ENCODE measurements at regions not wholly inside any gene's neighbourhood (a gene's known extent, or its start where the extent isn't known, plus 50 kb on each side); places are given as distances from the start of the nearest gene placed in this dataset.
"Not testable (repeated sequence)": the region's sequence is repeated elsewhere in the genome, so short reads cannot be mapped to it uniquely, and the experiment has no call there.

DNA sequence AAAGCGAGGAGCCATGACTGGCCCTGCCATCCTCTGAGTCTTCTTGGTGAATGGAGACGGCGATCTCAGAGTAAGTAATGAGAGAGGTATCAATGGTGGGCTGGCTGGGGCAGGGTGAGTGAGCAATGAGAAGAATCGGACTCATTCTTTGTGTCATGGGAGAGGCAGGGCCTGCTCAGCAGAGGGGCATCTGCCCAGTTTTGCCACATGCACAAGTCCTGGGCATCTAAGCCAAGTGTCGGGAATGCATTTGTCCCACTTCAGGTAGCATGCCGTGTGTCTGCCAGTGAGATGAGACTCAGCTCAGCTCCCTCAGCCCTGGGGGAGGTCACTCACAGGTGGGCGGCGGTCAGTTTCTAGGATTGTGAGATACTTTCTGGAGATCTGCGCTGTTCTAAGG lies 791.0 kb upstream of the RAB6C start:
- no peak for DNase-seq

DNA sequence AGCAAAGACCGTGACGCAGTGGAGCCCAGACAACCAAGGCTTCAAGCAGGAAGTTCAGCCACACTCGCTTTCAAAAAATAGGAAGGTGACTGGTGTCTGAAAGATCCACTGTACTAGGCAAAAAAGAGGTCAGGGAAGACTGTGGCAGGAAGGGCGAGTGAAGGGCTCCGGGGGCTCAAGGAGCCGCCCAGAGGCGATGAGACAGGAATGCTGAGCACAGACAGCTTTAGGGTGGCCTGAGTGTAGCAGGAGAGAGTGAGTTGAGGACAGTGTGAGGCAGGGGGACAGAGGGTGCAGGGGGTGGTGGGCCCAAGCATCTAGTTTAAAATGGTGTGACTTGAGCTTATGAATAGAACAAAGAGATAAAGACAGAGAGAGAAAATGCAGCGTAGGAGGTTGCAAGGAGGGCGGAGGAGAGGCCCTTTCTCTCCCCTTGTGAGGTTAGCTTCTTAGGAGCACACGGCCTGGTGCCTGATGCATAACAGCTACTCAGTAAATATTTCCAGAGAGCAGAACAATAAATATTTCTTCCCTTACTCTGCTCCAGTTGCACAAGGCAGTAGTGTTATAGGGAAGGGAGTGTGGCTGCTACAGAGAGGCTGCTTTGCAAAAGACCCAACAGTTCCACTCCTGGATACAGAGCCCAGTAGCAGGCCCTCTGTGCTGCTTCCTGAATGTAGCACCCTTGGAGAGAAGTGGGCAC lies 789.7 kb upstream of the RAB6C start:
- no peak for DNase-seq

DNA sequence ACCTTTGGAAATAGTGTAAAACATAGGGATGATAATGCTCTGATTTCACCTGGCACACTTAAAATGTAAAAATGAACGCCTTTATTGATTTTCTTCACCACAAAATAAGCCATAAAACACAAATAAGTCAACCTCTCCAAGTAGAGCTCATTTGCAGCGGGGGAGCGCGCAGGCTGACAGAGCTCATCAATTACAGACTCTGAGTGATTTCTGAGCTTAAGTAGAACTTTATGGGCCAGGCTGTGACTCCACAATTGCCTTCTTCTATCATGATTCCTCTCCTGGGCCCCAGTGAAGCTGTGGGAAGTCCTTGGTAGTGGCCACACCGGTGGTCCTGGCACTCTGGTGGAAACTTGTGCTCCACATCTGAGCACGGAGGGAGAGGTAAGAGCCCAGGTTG lies 789.0 kb upstream of the RAB6C start:
- DNase-seq: no peak

DNA sequence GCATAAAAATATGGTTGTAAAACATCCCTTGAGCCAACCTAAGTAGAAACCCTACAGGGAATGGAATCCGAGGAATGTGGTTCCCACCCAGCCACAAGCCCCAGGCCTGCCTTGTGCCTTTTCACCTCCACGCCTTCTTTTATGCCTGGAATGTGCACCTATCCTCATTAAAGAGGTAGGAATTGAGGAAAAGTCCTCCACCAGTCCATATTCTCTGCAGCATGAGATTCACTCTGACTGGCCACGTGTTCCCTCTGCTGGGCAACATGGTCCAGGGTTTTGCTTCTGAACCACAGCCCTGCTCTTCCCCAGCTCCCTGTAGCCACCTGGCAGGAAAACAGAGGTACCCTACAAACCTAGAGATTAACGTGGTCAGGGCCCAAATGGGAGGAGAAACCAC lies 787.9 kb upstream of the RAB6C start:
- DNase-seq: peak; percentile 1

DNA sequence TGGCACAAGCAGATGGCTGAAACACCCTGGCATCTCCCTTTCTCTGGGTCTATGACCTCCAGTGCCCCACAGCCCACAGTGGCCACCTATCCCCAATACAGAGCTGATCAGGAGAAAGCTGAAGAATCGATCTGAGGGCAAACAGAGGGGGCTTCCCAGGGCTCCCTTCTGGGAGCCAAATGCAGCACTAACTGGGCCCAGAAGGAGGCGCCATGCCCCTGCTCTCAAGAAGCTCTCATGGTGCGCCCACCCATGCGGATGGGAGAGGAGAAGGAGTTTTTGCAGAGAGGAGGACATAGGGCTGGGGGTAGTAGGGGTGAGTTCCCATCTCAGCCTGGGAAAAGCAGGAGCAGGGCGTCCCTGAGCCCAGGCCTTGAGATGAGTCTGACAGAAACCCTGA lies 787.3 kb upstream of the RAB6C start:
- no peak for DNase-seq

DNA sequence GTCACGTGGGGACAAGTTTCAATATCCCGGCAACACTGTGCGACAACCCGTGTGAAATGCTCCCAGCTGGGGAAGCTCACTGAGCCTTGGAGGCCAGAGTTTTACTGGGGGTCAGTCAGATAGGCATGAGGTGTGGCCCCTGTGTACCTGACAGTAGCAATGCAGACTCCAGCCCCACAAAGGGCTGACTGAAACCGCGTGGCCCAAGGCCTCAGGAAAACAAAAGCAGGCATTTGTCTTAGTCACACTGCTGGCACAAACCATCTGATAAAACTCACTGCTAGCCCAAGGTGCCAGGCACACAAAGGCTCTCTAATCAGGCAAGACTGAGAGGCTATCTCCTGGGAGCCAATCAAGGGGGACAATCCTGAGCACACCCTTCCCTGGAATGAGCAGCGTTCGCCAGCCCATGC lies 786.6 kb upstream of the RAB6C start:
- DNase-seq: no peak

DNA sequence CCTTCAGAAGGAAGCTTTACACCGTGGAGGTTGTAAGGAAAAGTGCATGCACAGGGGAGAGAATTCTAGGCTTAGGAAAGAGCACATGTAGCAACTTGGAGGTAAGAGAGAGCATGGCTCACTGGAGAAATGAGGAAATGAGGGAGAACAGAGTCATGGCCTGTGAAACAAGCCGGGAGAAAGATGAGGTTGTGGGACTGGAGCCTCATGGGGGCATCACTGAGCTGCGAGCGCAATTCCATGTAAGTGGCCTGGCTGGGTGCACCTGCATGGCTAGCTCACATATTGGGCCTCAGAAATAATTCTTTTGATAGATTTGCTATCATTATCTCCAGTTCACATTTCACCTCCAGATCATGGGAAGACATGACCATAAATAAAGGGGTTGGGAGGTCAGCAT lies 785.5 kb upstream of the RAB6C start:
- DNase-seq: no peak

DNA sequence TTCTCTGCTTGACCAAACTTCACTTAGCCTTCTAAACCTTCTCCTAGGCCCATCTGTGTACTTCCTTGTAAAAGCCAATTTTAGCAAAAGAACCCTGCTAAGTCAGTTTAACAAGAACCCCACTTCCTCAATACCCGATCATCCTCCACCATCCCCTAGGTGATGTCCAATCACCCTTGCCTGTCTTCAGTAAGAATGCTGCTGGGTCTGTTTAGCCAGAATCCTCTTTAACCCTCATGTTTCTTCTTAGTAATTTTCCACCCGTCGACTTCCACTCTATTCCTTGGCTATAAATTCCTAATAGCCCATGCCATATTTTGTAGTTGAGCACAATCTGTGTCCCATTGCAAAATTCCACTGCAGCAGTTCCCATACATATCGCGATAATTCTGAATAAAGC lies 780.0 kb upstream of the RAB6C start:
- no peak for DNase-seq

DNA sequence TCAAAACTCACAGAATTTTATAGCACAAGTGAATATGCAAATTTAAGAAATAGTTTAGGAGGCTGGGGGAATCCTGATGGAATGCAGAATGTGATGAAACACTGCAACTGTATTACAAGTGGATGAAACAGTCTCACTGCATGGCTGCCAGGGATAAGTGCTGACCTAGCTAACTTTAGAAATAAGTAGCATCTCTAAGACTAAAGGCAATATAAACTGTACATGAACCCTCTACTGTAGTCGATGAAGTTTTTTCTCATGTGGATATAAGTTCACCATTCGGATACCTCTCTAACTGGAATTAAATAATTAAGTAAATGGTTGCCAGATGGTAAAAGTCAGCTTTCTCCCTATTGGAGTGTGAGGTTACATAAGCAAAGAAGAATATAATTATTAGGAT lies 777.8 kb upstream of the RAB6C start:
- DNase-seq: no peak

DNA sequence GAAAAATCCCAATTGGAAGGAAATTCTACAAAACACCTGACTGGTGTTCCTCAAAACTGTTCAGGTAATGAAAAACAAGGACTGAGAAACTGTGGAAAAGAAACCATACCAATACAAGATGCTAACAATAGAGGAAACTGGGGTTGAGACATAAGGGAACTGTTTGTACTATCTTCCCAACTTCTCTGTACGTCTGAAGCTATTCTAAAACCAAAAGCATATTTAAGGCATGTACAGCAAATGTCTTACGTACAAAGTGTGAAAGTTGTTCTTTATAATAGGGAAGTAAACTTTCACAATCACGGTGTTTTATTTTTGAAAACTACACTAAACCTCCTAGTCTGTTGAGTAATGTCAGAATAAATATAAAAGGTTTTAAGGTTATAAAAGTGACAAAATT lies 776.1 kb upstream of the RAB6C start:
- no peak for DNase-seq

DNA sequence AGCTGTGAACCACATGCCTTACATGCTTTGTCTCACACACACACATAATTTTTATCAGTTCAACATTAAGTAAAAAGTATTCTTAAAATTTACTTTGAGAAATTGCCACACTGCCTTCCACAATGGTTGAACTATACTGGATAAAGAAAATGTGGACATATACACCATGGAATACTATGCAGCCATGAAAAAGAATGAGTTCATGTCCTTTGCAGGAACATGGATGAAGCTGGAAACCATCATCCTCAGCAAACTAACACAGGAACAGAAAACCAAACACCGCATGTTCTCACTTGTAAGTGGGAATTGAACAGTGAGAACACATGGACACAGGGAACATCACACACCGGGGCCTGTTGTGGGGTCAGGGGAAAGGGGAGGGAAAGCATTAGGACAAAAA lies 774.9 kb upstream of the RAB6C start:
- not testable (repeated sequence) for DNase-seq

DNA sequence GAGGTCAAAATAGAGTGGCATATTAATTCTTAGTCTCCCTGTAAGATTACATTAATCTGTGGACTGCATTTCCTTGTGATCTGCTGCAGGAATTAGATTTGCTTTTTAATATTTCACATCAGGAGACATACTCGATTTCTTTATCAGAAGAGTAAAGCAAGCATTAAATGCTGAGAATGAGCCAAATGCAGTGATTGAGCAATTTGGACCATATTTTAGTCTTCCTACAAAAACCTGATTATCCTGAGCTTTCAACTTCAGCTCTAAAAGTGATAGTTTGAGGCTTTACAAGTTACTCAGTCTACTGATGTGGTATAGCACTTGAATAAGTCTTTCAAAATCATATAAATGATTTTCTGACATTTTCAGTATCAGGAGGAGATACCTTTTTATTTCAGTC lies 774.3 kb upstream of the RAB6C start:
- DNase-seq: no peak

DNA sequence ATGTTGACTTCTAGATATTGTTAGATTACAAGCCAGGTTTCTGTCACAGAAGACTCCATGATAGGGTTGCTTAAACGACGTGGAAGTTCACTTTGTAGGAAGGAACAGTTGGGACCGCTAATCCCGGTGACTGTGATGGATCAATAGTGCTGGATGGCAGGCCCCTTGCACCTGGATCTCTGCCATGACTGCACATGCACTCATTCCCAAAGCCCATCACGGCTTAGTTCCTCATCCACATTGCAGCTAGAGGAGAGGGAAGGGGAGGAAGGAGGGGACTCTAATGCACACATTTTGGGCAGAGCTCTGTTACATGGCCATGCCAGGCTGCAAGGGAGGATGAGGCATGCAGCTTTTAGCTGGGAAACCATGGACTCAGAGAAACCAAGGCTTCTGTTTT lies 773.7 kb upstream of the RAB6C start:
- no peak for DNase-seq

DNA sequence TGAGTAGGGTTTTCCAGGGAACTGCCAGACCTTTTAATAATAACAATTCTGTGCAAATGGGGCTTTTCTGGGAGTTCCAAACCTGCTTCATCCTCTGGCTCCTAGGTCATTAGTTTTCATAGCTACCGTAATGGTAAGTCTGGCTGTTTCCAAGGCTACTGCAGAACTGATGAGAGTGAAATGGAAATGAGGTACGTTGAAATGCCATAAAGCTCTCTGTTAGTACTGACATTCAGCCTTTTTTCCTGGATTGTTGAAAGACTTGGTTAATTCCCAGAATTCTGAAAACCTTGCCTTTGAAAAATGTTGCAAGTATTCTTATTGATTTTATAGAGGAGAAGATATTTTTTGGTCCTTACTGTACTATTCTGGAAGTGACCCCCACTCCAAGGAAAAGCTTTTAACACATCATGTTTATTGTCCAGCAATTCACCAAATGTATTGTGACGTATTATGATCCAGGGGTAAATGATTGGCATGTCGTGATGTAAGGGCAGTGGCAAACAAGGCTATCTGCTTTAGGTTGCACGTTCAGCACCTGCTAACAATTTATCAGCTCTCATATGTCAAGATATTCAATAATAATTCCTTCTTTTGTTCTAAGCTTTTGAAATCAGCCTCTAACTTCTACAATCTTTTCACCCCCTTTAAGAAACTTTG lies 767.0 kb upstream of the RAB6C start:
- DNase-seq: no peak

DNA sequence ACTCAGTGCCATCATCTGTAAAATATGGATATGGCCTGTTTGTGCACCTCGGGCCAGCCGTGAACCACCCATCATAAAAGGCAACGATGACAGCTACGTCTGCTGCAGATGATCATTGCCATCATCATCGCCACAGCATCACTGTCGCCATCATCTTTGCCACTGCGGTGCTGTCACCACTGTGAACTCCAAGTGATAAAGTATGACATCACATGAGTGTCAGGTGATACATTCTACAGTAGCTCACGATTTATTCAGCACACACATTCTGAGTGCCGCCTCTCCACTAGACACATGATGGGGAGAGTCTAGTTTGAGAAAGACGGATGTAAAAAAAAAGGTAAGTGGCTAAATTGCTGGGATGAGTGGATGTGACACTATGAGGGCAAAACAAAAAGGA lies 755.4 kb upstream of the RAB6C start:
- DNase-seq: no peak

DNA sequence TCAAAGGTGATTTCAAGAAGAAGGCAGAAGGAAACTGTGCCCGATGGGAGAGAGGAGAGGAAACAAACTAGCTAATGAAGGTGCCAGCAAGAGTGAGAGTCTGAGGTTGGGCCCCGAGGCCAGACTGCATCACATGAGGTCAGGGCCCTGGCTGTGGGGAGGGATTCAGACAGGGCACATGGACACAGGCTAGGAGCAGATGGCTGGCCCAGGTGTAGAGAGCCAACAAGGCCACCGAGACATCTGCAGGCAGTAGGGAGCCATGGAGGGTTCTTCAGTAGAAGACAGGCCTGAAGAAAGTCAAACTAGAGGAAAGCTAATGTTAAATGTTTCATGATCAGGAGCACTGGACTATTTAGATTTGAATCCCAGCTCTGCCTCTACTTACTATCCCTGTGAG lies 755.0 kb upstream of the RAB6C start:
- no peak for DNase-seq

DNA sequence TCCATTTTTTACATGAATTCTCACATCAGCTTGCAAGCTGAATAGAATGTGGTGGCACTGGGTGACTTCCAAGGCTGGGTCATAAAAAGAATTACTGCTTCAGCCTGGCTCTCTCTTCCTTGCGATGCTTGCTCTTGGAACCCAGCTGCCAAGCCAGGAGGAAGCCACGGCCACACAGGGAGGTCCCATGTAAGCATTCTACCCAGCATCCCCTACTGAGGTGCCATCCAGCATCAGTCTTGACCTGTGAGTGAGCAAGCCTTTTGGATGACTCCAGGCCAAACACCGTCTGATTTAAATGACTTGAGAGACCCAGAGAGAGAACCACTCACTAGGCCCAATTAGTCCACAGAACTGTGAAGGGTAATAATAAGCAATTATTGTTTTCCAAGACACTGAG lies 750.3 kb upstream of the RAB6C start:
- DNase-seq: no peak

DNA sequence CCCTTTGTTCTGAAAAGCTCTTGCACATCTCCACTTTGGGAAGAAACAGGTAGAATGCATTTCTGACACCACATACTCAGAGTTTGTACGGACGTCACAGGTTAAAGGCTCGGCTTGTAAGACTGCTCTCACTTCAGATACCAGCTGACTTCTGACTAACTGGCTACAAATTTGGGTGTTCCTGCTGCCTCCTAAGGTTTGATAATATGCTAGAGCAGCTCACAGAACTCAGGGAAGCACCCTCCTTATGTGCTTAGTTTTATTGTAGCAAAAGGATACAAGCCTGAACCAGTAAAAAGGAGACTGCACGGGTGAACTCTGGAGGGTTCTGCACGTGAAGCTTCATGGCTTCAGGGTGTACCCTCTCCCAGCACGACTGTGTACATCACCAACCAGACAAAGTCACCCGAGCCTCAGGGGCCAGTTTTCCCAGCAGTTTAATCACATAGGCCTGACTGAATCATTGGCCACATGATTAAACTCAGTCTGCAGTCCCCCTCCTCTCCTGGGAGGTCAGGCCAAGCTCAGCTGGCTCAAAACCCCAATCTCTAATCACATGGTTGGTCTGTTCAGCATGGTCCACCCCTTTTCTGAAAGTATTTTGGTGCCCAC lies 749.5 kb upstream of the RAB6C start:
- DNase-seq: no peak

DNA sequence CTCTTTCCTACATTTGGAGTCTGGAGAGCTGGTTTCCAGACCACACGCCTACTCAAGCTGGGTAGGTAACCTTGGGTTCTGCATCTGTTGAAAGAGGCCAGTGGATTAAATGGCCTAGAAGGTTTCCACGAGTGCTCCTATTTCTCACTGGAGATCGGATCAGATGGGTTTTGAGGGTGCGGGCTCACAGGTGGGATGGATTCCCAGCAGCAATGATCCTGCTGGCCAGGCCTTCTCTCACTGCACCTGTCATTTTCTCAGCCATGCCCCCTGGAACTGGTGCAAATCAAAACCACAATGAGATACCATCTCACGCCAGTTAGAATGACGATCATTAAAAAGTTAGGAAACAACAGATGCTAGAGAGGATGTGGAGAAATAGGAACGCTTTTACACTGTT lies 747.5 kb upstream of the RAB6C start:
- DNase-seq: no peak

DNA sequence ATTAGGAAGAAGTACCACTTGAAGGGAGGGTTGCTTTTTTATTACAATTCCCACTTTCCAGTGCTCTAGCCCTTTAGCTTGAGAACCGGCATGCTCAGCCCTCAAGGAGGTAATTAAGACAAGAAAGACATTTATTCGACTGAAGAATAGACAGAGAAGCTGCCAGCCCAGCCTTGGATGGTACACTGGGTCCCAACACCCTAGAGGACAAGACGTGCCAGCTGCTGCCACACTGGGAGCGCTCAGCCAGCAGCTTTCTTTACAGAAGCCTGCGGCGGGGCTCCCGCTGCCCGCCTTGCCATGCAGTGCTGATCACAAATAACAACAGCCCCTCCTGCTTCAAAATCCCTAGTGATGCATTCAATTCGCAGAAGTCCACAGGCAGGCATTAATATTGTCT lies 746.3 kb upstream of the RAB6C start:
- no peak for DNase-seq

DNA sequence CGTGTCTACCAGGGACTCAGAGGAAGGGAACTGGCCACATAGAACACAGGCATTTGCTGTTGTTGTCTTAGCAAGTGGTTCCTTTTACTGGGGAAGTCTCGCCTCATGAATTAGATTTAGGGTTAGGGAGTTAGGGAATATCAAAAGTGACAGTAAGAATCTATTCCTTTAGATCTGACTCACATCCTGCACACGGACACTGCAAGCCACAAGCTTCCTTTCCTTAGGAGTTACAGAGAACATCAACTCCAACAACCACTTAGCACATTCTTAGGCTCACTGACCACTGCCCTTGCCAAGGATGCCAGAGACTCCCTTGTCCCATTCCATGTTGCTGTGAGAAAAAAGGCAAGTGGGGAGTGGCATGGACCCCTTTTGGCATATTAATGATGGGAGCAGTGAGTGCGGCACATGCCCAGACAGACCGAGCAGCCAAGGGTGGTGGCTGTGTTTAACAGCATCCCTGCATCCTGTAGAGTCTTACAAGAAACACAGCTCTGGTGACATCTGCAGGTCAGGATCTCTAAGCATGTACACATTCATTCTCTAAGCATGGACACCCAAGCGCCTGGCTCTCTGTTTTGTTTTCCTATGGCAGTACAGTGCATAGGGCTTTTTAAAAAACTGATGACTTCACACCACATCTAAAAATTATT lies 745.6 kb upstream of the RAB6C start:
- no peak for DNase-seq

DNA sequence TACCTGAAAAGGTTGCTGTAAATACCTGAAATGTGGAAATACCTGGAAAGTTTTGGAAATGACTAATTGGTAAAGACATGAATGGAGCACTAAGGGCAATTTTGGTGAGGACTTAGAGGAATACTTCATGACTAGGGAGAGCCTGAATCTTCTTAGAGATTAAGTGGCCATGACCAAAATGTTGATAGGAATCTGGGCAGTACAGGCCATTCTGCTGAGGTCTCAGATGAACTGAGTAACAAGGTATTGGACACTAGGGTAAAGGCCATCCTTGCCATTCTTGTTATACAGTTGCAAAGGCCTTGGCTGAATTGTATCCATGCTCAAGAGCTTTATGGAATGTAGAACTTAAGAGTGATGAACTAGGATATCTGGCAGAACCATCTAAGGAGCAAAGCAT lies 742.9 kb upstream of the RAB6C start:
- no peak for DNase-seq

DNA sequence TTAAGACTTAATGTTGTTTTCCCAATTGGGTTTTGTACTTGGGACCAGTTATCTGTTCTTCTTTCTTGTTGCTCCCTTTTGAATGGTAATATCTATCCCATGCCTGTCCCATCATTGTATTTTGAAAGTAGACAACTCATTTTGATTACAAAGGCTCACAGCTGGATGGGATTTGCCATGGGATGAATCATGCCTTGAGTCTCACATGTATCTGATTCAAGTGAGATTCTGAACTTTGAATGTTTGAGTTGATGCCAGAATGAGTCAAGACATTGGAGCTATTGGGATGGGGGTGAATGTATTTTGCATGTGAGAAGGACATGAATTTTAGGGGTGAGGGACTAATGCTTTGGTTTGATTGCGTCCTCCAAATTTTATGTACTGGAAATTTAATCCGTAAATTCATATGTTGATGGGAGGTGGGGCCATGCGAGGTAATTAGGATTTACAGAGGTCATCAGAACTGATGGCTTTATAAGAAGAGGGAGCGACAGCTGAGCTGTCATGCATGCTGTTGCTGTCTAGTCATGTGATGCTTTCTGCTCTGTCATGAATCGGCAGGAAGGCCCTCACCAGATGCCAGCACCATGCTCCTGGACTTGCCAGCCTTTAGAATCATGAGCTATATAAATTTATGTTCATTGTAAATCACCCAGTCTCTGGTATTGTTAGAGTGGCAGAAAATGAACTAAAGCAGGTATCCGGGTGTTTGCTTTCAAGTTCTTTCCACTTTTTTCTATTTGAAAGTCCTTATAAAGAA lies 741.3 kb upstream of the RAB6C start:
- no peak for DNase-seq
